ENCODE measurements at regions not wholly inside any gene's neighbourhood (a gene's known extent, or its start where the extent isn't known, plus 50 kb on each side); places are given as distances from the start of the nearest gene placed in this dataset.

DNA sequence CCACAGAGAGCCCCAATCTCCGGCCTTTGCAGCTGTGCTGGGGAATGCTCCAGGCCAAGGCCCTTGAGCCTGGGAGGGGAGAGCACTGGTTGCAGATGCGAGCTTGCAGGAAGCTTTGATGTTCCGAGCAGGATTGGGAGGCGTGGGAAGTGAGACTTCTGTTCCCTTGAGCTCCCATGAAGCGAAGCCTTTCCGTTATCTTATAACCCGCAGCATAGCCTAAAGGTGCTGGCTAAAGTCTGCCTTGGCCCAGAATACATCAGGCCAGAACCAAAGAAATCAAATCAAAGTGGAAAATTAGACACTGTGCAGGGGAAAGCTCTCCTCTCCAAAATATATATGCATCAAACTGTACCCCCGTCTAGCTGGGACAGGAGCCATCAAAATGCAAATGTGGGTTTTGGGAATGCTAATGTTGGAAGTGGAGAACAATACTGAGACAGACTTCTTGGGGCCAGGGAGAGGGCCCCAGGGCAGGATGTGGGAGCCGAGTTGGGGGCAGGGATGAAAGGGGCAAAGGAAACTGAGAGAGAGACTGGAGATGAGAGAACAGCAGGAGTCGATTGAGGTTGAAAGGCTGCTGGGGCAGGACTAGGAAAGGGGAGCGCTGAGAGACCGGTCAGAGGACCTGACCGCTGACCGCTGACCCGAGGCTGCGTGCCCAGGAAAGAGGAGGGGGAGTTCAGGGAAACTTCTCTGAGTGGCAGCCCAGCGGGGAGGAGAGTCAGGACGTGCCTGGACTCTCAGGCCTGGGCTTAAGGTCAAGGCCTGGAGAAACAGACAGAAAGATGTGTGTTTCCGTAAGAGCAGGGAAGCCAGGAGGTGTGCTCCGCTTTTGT is 152.2 kb upstream of the PARP11 start (continued):
- no peak for TF ChIP-seq ATF7 (IDR thresholded peaks at IDR 0.05; ENCODE audit: low read depth)
- TF ChIP-seq, protein P1, sequence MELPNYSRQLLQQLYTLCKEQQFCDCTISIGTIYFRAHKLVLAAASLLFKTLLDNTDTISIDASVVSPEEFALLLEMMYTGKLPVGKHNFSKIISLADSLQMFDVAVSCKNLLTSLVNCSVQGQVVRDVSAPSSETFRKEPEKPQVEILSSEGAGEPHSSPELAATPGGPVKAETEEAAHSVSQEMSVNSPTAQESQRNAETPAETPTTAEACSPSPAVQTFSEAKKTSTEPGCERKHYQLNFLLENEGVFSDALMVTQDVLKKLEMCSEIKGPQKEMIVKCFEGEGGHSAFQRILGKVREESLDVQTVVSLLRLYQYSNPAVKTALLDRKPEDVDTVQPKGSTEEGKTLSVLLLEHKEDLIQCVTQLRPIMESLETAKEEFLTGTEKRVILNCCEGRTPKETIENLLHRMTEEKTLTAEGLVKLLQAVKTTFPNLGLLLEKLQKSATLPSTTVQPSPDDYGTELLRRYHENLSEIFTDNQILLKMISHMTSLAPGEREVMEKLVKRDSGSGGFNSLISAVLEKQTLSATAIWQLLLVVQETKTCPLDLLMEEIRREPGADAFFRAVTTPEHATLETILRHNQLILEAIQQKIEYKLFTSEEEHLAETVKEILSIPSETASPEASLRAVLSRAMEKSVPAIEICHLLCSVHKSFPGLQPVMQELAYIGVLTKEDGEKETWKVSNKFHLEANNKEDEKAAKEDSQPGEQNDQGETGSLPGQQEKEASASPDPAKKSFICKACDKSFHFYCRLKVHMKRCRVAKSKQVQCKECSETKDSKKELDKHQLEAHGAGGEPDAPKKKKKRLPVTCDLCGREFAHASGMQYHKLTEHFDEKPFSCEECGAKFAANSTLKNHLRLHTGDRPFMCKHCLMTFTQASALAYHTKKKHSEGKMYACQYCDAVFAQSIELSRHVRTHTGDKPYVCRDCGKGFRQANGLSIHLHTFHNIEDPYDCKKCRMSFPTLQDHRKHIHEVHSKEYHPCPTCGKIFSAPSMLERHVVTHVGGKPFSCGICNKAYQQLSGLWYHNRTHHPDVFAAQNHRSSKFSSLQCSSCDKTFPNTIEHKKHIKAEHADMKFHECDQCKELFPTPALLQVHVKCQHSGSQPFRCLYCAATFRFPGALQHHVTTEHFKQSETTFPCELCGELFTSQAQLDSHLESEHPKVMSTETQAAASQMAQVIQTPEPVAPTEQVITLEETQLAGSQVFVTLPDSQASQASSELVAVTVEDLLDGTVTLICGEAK (IDR thresholded peaks at IDR 0.05; ENCODE audit: borderline replicate concordance), result no peak
- no peak for TF ChIP-seq ZNF207 (IDR thresholded peaks at IDR 0.05; ENCODE audit: borderline replicate concordance)
- no peak for TF ChIP-seq NFYA (IDR thresholded peaks at IDR 0.05; ENCODE audit: borderline replicate concordance, low read depth, low read length)
- no peak for TF ChIP-seq MTA3 (IDR thresholded peaks at IDR 0.05; ENCODE audit: borderline replicate concordance, low read length)
- TF ChIP-seq KAT2A (conservative IDR thresholded peaks at IDR 0.05; ENCODE audit: control insufficient read depth, low read depth, low read length), result no peak
- TF ChIP-seq, protein P2, sequence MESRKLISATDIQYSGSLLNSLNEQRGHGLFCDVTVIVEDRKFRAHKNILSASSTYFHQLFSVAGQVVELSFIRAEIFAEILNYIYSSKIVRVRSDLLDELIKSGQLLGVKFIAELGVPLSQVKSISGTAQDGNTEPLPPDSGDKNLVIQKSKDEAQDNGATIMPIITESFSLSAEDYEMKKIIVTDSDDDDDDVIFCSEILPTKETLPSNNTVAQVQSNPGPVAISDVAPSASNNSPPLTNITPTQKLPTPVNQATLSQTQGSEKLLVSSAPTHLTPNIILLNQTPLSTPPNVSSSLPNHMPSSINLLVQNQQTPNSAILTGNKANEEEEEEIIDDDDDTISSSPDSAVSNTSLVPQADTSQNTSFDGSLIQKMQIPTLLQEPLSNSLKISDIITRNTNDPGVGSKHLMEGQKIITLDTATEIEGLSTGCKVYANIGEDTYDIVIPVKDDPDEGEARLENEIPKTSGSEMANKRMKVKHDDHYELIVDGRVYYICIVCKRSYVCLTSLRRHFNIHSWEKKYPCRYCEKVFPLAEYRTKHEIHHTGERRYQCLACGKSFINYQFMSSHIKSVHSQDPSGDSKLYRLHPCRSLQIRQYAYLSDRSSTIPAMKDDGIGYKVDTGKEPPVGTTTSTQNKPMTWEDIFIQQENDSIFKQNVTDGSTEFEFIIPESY (IDR thresholded peaks at IDR 0.05), result no peak
- TF ChIP-seq EZH2 (IDR thresholded peaks at IDR 0.05; ENCODE audit: borderline replicate concordance, control insufficient read depth, low read depth, low read length), result no peak
- TF ChIP-seq, protein P3, sequence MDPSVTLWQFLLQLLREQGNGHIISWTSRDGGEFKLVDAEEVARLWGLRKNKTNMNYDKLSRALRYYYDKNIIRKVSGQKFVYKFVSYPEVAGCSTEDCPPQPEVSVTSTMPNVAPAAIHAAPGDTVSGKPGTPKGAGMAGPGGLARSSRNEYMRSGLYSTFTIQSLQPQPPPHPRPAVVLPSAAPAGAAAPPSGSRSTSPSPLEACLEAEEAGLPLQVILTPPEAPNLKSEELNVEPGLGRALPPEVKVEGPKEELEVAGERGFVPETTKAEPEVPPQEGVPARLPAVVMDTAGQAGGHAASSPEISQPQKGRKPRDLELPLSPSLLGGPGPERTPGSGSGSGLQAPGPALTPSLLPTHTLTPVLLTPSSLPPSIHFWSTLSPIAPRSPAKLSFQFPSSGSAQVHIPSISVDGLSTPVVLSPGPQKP (IDR thresholded peaks at IDR 0.05; ENCODE audit: low read depth, low read length), result no peak
- TF ChIP-seq, protein P4, sequence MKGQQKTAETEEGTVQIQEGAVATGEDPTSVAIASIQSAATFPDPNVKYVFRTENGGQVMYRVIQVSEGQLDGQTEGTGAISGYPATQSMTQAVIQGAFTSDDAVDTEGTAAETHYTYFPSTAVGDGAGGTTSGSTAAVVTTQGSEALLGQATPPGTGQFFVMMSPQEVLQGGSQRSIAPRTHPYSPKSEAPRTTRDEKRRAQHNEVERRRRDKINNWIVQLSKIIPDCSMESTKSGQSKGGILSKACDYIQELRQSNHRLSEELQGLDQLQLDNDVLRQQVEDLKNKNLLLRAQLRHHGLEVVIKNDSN (IDR thresholded peaks at IDR 0.05; ENCODE audit: borderline replicate concordance, extremely low read length, insufficient read depth, low read depth, low read length), result no peak
- TF ChIP-seq FOXM1 (IDR thresholded peaks at IDR 0.05; ENCODE audit: low read depth, low read length), result no peak
- TF ChIP-seq PML (IDR thresholded peaks at IDR 0.05; ENCODE audit: low read length), result no peak
